Gastroesophageal sphincter (tissue), 3 donors: ENCODE measurements at regions not wholly inside any gene's neighbourhood (a gene's known extent, or its start where the extent isn't known, plus 50 kb on each side); places are given as distances from the start of the nearest gene placed in this dataset.

Source experiments
- EP300 ChIP-seq: sonication (generic); formaldehyde crosslinking; IDR thresholded peaks from one replicate; pipeline ENCODE4 v1.6.1; 2017; ENCODE audit warnings: antibody characterized with exemption, mild to moderate bottlenecking
- POLR2A ChIP-seq, 2 donors: fragments of 450-650 bp; IDR thresholded peaks; one replicate each; pipeline ENCODE4 v1.6.1; 2017; ENCODE audit warnings: antibody characterized with exemption in 2 of 2, mild to moderate bottlenecking in 2 of 2, moderate library complexity in 1 of 2
- TF ChIP-seq, protein P1 (sequence below), 4 experiments: fragments of 200-600 bp in 2 of 4; fragments of 450-650 bp in 2 of 4; sonication (generic) in 1 of 4; IDR thresholded peaks; one replicate each; pipeline ENCODE4 v1.5.1; 2017 to 2019; ENCODE audit warnings: antibody characterized with exemption in 4 of 4, mild to moderate bottlenecking in 2 of 4, moderate library complexity in 2 of 4

- TF ChIP-seq, protein P1, sequence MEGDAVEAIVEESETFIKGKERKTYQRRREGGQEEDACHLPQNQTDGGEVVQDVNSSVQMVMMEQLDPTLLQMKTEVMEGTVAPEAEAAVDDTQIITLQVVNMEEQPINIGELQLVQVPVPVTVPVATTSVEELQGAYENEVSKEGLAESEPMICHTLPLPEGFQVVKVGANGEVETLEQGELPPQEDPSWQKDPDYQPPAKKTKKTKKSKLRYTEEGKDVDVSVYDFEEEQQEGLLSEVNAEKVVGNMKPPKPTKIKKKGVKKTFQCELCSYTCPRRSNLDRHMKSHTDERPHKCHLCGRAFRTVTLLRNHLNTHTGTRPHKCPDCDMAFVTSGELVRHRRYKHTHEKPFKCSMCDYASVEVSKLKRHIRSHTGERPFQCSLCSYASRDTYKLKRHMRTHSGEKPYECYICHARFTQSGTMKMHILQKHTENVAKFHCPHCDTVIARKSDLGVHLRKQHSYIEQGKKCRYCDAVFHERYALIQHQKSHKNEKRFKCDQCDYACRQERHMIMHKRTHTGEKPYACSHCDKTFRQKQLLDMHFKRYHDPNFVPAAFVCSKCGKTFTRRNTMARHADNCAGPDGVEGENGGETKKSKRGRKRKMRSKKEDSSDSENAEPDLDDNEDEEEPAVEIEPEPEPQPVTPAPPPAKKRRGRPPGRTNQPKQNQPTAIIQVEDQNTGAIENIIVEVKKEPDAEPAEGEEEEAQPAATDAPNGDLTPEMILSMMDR (IDR thresholded peaks at IDR 0.05) = no peak
- TF ChIP-seq POLR2A (IDR thresholded peaks at IDR 0.05) (no peak), EP300 (no peak)
These were observed 84.8 kb downstream of the AQP4 start for GRCh38 chr18:26780520-26781325.
